ENCODE measurements at regions not wholly inside any gene's neighbourhood (a gene's known extent, or its start where the extent isn't known, plus 50 kb on each side); places are given as distances from the start of the nearest gene placed in this dataset.
"Not testable (repeated sequence)": the region's sequence is repeated elsewhere in the genome, so short reads cannot be mapped to it uniquely, and the experiment has no call there.

DNA sequence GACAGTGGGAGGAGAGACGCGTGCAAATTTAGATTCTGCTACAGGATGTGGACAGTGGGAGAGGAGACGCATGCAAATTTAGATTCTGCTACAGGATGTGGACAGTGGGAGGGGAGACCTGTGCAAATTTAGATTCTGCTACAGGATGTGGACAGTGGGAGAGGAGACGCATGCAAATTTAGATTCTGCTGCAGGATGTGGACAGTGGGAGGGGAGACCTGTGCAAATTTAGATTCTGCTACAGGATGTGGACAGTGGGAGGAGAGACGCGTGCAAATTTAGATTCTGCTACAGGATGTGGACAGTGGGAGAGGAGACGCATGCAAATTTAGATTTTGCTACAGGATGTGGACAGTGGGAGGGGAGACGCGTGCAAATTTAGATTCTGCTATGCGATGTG is 143.1 kb downstream of the LMLN start:
- TF ChIP-seq YY1 (IDR thresholded peaks at IDR 0.05; ENCODE audit: insufficient read depth, insufficient read length); ZNF274 (IDR thresholded peaks at IDR 0.05; ENCODE audit: low read depth, low read length): not testable (repeated sequence)

Data from NT2/D1 (cell line).